HG02981 (cell line): ENCODE measurements at regions not wholly inside any gene's neighbourhood (a gene's known extent, or its start where the extent isn't known, plus 50 kb on each side); places are given as distances from the start of the nearest gene placed in this dataset.

Experiments used
- ATAC-seq: cut with Tn5 transposase; IDR thresholded peaks from one replicate; pipeline ENCODE4 v1.9.1; 2021; ENCODE audit warnings: mild to moderate bottlenecking, moderate library complexity; ENCODE audit not compliant: unreplicated experiment

DNA sequence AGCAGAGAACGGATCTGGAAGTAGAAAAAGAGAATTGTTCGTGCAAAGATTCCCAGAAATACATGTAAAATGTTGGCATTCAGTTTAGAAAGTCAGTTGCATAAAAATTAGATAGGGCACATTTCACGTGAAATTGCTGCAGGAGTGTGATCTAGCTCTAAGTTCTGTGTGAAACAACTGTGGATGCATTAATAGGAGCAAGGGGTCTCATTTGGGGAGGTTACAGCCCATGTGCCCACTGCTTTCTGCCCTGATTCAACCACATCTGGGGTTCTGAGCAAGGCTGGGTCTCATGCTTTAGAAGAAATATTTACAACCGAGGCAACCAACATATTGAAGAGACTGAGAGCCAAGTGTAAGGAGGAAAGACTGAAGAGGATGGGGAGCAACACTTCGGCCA is 639.0 kb downstream of the BCOR start:
- no peak for ATAC-seq

DNA sequence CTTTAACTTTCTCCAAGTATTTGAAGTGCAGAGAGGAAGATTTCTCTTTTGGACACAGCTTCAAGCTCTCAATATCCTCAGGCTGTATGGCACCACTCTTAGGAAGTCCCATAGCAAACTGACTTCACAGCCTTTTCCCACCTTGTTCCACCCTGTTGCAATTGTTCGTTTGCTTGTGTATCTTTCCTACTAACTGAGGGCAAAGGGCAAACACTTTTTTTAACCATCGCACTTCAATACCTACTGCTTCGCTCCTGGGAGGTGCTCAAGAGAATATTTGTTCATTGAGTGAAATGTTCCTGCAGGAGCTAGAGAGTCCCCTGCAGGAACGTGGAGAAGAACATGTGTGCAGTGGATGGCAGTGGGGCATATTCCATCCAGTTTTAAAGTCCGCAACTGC is 638.6 kb downstream of the BCOR start:
- ATAC-seq = no peak

DNA sequence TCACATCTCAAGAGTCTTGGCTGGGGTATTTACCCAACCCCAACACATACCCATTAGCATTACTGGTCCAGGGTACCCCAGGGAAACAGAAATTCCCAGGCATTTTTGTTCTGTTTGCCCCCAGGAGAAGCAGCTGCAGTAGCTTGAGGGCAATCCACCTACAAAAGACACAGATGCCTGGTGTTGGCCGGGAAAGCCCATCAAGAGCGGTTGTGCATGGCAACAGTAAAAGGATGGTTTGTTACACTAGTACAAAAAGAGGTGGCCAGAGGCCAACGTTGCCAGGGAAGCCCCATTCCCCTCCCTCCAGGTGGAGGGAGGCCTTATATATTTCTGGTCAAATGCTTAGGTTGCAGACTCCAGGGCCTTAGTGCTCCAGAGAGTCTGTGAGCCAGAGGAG is 637.8 kb downstream of the BCOR start:
- ATAC-seq = no peak

DNA sequence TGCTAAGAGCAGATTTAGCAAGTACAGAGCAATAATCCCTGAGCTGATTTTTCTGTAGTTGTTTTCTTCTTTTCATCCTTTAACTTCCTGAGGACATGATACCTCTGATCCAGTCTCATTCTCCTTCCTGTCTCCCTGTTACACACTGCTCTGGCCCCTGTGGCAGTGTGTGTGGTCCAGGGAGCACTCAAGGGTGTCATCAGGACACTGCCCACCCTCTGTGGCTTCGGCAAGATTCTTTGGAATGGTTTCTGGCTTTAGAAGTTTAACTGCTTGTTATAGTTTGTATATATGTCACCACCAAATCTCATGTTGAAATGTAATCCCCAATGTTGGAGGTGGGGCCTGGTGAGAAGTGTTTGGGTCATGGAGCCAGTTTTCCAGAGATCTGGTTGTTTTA is 637.3 kb downstream of the BCOR start:
- no peak for ATAC-seq

DNA sequence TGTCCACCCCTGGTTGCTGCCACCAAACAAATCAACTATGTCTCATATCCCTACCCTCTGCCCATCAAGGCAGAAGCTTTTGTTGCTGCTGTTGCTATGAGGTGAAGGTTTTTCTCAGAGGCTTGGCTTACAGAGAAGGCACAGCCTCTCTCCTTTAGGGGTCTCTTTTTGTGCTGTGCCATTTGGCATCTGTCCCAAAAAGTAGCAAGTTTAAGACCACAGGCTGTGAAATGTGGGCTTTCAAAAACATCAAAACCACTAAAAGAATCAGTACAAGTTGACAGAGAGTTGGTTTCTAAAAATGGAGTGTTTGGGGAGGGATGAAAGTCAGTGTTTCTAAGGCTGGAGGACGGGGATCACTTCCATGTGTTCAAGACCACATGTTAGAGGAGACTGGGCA is 634.9 kb downstream of the BCOR start:
- ATAC-seq = no peak

DNA sequence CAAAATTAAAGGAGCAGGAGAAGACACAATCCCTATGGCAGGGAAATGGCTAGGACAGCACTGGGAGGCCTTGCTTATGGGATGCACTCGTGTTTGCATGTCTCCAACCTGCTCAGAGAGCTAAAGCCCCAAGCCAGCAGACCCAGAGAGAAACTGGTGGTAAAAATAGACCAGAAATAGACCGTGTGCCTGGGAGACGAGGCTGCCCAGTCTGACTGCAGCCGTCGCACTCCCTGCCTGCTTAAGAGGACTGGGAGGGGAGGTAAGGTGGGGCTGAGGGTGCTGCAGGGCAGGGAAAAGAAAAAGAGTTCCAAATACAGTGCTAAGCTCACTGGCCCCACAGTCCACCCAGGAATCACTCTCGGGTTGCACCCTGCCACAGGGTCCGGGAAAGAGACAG is 633.5 kb downstream of the BCOR start:
- no peak for ATAC-seq

DNA sequence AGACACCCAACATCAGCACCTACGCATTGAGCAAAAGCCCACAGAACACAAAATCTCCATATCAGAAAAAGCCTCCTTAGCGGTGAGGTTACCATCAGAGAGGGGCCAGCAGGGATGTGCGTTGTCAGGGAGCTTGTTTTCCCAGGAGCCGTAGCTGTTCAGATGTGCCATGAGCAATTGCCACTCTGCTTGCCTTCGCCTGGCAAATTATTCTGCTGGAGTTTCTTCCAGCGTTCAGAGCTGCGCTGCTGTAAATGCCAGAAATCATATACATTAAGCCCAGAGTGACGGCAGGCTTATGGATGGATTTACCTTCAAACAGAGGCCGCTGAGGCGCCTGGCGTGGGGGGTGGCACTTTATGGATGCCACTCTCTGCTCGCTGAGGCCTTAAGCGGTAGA is 632.3 kb downstream of the BCOR start:
- ATAC-seq = no peak

DNA sequence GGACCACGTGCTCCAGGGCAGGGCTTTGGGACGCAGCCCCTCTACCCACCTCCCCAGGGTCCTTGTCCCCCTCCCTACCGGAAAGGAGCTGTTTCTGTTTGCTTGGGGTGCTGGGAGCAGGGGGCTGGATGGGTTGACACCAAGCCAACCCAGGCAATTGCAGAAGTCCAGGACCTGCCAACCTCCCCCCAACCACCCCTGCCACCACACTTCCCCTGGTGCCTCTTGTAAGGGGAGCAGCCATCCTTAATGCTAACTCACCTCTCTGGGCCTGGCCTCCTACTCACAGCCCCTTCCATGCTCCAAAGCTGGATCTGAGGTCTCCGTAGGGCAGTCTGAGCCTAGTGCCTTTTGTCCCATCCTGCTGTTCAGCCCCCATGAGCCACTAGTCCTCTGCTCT is 631.9 kb downstream of the BCOR start:
- no peak for ATAC-seq

DNA sequence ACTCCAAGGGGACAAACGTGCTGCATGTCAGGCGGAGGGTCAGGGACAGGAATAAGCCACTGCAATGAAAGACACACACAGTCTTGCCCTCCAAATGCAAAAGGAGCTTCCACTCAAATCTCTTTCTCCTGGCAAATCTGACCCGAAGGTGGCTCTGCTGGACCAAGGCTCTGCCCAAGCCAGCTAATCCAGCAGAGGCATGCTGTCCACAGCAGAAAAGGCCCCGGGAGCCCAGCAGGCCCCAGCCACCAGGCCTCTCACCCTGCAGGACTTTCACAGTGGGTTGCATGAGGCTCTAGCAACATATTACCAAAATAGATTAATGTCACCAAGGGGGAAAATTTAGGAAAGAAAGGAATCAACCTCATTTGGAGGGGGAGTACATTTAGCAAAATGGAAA is 628.6 kb downstream of the BCOR start:
- ATAC-seq = no peak

DNA sequence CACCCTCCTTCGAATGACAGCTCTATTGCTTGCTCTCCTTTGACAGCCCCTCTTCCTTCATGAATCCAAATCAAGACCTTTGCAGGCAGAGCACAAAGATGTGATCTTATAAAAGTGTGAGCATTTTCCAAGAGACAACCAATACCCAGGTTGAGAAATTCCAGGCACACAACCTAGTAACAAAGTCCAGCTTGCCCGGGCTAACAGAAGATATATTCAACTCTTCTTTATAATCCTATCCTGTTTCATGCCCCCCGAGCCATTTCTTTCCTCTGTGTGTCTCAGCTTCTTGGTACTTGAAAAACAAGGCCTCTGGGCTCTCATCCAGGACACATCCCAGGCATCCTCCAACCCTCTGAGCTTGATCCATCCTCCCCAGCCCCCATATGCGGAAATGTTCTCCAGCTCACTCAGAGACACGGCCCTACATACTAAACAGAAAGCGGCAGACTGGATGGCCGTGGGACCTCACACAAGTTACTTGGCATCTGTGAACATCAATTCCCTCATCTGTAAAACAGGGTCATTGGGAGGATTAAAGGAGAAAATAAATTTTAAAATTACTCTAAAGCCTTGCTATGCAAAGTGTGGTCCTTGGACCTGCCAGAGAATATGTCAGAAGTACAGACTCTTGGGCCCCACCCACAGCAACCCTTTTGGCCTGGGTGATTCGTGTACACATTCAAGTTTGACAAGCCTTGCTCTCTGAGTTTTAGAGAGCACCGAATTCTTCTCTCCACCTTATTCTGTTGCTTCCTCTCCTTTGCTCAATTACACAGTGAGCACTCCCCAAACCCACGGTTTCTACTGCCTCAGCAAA is 627.0 kb downstream of the BCOR start:
- no peak for ATAC-seq

DNA sequence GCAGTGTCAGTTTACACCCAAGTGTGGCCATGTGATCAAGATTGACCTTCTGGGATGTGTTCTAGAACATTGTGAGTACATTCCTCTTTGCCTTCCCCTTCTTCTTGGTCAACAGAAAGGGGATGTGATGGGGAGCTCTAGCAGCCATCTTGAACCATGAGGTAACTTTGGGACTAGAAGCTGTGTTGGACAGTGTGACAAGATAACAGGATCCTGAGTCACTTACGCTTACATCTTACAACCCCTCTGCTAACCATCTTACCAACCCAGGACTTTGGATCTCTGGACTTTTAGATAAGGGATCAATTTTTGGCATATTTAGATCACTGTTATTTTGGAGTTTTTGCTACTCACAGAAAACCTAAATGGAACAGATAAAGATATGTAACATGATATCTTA is 625.6 kb downstream of the BCOR start:
- no peak for ATAC-seq

DNA sequence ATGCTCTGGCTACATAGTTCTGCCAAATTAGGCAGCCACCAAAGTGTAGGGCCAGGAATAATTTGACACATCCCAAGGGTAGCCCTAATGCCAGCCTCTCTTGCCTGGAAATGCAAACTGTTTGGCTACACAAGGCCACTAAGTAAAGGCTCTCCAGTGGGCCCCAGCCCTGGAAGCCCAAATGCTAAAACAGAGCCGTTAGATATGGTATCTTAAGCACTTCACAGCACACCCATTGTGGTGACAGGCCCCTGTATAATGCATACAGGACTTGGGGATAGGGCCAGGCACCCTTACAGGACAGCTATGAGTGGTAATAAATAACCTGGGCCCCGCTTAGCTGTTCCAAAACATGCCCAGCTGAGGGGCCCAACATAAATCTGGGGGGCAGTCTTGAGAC is 623.9 kb downstream of the BCOR start:
- no peak for ATAC-seq

DNA sequence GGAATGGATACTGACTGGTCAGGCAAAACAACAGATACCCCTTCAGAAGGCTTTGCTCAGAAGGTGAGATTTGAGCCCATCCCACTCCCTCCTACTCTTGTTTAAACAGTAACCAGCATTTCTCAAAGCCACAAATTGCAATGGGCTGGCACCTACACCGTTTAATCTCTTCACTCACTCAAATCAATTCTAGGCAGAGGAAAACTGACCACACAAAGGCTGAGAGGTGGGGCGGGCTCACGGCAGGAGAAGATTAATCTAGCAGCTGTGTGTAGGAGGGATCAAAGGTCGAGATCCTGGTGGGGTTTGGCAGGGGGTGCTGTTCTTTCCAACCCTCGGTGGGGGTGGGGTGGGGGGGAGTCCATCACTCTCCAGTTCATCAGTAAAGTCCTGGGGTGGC is 622.4 kb downstream of the BCOR start:
- ATAC-seq = no peak

DNA sequence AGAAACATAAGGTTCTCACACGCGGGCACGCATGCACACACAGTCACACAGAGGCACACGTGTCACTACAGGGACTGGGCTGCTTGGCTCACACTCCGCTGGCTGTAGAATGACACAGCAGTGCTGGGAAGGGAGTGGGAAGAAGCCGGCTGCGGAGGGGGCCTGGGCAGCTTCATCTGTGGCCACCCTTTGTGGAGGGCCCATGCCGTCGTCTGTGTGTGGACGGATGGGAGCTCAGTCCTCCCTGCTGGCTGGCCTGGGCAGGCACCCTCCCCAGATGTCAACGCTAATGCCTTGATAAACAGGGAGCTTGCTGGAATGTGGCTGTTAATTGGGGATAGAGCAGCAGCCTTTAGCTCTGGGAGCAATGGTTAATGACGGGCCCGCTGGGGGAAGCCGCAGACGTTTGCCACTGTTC is 621.1 kb downstream of the BCOR start:
- no peak for ATAC-seq

DNA sequence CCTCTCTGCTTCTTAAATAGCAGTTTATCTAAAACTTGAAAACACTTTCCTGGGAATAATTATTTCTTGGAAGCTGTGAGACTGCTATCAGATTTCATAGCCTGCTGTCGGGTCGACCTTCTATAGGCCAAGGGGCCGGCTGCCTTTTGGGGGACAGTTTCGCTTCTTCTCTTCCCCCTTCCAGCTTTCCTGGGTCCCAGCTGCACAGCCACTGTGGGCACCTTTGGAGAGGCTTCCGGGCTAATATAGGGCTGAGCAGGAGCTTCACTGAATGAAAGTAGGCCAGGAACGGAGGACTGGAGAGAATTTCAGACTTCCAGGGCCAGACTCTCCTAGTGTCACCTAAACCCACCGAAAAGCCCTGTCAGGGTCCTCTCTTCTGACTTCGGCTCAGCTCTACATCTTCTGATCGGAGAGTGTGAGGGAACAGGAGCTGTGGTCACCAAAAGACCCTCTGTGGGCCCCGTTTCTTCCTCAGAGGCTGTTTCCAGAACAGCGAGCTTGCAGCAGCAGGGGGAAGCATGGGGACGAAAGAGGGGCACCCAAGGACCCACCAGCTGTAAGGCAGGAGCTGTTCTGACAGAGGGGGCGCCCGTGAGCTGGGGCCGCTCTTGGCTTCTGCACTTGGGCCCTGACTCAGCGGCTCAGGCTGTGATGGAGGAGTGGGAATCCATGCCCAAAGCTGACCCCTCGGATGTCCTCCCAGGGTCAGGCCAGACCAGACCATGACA is 620.6 kb downstream of the BCOR start:
- ATAC-seq = no peak

DNA sequence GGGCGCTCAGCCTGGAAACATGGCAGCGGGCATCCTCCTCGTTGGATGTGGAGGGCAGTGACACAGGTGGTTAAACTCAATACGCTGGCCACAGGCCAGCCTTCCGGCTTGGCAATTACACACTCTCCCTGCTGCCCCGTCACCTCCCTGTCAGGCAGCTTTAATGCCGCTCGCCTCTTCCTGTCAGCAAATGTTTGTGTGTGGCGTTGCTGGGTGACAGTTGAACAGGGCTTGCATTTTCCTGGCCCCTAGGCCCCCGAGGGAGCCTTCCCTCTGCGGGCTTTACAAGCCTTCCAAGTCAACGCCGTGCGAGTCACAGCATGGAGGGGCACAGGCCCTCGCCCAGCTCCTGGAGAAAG is 620.0 kb downstream of the BCOR start:
- ATAC-seq = no peak

DNA sequence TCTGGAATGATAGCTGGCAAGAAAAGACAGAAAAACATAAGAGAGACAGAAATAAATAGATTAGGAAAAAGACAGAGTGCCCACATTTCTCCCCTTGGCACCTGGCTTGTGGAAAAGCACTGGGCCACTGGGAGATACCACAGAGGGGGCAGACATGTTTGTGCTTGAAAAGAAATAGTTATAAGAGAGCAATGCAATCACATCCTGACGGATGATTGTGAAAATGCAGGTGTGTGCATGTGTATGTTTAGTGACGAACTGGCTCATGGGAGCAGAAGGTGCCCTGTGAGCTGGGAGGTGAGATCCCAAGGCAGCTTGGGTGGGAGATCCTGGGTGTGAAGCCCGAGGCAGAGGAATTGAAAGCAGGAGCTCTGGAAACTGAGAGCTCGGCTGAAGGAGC is 617.9 kb downstream of the BCOR start:
- no peak for ATAC-seq

DNA sequence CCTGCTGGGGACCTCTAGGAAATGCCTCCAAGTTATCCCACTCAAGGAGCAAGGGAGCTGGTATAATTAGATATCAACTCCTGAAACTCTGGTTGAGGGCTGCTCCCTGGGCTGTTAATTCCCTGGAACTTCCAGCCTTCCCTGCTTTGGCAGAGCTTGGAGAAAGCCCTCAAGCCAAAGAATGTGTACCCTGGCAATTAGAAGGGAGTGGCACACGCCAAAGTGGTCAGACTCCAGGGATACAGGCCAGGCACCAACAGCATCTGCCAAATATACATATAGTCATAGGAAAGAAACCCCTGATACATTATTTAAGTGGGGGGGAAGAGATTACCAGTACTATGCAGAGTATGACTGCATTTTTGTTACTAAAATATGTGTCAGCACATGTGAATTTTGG is 616.8 kb downstream of the BCOR start:
- no peak for ATAC-seq

DNA sequence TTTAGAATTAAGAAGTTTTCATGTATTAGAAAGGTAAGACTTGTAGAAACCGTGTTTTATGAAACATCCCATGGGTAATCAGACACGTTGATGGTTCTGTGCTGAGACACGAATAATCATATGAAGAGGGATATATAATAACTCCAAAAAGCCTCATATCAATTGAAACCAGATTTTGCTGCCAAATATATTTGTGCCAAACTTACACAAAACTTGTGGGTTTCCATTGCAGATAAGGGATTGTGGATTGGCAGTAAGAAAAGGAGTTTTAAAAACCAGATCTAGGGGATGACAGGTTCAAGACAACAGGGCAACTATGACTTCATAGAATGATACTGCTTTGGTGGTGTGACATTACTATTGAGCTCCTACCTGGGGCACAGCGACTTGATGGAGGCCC is 616.1 kb downstream of the BCOR start:
- ATAC-seq = no peak

DNA sequence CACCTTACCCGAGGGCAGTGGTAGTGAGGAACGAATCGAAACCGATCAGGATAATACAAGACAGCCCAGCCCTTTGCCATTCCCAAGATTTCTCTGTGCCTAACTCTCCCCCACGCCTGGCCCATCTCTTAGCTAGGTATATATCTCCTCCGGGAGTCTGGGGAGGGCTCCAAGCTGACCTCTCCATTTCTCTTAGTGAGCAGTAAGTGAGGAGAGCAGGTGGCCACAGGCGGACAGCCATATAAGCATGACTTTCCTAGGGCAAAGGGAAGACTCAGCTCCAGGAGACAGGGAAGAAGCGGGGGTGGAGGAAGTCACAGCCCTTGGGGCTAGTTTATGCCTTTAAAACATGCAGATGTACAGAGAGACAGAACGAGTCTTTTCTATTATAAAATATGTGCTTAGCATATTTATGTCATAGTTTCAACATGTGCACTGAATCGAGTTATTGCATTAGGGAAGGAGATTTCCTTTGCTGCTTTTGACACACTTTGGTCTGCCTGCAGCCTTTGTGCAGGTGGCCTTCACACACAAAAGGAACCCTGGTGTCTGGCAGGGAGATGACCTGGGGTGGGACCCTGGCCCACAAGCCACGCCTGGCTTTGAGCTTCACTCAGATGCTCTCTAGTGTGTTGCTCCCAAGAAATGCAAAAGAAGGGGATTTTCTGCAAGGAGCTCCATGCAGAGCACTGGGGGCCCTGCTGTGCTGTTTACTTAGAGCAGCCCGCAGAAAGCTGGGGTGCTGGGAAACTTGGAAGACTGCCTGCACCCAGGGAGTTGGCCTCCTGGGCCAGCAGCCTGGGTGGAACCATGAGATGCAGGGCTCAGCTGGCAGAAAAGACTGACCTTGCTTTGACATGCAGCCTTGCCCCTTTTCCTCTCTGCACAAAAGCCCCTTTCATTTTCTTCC is 613.3 kb downstream of the BCOR start:
- no peak for ATAC-seq

DNA sequence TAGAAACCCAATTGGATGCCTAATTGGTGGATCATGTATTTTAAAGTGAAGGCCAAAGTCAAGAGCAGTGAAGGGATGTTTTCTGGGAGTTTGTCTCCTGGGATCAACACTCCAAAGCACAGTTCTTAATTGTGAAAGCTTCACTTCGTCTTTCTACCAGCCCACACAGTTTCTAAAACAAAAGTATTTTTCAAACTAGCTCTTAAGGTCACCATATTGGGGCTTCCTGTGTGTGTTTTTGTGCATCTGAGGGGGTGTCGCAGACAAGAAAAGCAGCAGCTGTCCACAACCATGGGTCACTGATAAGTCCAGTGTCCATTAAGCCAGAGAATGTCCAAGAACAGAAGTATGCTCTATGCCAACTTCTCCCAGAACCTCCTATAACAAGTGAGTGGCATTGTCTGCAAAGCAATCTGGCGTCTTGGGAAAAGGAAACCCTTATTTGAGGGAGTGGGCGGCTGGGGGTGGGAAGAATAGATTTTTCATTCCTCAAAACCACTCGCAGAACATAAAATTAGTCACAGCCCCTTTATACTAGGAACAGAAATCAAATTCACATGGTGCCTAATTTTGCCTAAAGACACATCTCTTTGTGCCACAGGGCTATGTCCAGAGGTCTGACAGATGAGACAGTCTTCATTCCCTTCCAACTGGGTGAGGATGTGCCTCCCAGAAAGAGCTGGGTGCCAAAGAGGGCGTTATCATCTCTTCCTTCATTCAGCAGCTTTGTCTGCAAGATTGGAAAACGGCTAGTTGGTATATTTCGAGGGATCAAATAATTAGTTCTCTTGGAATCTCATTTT is 610.4 kb downstream of the BCOR start:
- ATAC-seq = no peak
